WI38 (cell line): ENCODE measurements at regions not wholly inside any gene's neighbourhood (a gene's known extent, or its start where the extent isn't known, plus 50 kb on each side); places are given as distances from the start of the nearest gene placed in this dataset.

Experiments
- H3K4me3 ChIP-seq: 2 replicates; pipeline ENCODE4 v1.5.1; 2011; ENCODE audit warnings: low read depth, mild to moderate bottlenecking, control low read depth, low read length
- TF ChIP-seq, protein P1 (sequence below): IDR thresholded peaks from 2 replicates; pipeline ENCODE4 v1.5.1; 2012; ENCODE audit warnings: low read depth, mild to moderate bottlenecking, control low read depth, low read length

DNA sequence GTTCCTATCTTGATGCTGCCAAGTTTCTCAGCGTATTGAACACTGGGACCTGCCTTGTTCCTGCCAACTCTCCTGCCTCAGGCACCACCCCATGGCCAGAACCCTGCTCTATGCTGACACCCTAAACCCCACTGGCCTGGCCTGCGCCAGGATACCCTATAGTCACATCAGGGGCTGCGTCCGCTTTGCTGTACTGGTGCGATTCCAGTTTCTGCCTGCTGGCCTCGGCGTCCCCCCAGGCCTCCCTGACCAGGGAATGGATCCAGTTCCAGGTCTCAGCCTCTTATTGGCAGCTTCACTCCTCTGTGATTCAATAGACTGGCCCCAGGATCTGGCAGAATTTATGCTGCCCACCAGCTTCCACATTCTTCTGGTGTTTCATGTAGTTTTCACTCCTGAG lies 55.0 kb downstream of the GPR6 start:
- no peak overlapping the region for H3K4me3 ChIP-seq
- TF ChIP-seq, protein P1, sequence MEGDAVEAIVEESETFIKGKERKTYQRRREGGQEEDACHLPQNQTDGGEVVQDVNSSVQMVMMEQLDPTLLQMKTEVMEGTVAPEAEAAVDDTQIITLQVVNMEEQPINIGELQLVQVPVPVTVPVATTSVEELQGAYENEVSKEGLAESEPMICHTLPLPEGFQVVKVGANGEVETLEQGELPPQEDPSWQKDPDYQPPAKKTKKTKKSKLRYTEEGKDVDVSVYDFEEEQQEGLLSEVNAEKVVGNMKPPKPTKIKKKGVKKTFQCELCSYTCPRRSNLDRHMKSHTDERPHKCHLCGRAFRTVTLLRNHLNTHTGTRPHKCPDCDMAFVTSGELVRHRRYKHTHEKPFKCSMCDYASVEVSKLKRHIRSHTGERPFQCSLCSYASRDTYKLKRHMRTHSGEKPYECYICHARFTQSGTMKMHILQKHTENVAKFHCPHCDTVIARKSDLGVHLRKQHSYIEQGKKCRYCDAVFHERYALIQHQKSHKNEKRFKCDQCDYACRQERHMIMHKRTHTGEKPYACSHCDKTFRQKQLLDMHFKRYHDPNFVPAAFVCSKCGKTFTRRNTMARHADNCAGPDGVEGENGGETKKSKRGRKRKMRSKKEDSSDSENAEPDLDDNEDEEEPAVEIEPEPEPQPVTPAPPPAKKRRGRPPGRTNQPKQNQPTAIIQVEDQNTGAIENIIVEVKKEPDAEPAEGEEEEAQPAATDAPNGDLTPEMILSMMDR = no peak

DNA sequence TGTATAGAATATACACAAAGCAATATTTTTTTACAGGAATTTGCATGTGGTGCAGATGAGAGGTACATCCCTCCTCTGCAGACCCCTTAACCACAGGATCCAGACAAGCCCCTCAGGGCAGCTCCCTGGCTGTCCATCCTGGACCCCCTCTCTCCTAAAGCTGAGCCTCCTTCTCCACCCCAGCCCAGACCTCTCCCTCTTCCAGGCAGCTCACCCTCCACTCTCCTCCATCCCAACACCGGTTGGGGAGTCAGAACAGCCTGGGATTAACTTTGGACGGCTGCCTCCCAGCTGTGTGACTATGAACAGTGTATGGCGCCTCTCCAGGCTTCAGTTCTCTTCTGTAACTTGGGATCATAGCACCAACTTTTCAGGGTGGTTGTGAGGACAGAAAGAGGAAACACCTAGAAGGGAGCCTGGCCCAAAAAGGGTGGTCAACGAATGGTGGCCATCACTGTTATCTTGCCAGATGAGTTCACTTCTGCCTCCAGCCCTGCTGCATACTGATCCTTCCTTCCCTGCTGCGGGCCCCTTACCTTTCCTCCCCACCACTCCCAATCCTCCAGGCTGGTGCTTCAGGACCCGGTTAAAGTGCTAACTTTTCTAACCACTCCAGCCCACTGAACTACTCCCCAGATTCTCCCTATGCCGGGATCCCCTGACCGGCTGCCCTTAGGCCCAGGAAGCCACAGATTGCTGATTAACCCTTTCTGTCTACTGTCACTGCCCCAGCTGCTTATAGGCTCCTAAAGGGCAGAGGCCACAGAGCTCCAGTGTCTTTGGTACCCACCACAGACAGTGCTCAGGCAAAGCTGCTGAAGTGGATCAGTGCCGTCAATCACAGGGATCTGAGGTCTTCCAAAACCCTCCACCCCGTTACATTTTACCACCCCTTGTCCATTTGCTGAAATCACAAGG lies 55.9 kb downstream of the GPR6 start:
- H3K4me3 ChIP-seq = no peak overlapping the region
- TF ChIP-seq, protein P1 = no peak

- TF ChIP-seq, protein P1 = no peak
- H3K4me3 ChIP-seq = no peak overlapping the region
Measured at GRCh38 chr6:110034667-110035036, 56.5 kb downstream of the GPR6 start.

- no peak overlapping the region for H3K4me3 ChIP-seq
- TF ChIP-seq, protein P1 = no peak
Measured at GRCh38 chr6:110035321-110035720, 57.2 kb downstream of the GPR6 start.

DNA sequence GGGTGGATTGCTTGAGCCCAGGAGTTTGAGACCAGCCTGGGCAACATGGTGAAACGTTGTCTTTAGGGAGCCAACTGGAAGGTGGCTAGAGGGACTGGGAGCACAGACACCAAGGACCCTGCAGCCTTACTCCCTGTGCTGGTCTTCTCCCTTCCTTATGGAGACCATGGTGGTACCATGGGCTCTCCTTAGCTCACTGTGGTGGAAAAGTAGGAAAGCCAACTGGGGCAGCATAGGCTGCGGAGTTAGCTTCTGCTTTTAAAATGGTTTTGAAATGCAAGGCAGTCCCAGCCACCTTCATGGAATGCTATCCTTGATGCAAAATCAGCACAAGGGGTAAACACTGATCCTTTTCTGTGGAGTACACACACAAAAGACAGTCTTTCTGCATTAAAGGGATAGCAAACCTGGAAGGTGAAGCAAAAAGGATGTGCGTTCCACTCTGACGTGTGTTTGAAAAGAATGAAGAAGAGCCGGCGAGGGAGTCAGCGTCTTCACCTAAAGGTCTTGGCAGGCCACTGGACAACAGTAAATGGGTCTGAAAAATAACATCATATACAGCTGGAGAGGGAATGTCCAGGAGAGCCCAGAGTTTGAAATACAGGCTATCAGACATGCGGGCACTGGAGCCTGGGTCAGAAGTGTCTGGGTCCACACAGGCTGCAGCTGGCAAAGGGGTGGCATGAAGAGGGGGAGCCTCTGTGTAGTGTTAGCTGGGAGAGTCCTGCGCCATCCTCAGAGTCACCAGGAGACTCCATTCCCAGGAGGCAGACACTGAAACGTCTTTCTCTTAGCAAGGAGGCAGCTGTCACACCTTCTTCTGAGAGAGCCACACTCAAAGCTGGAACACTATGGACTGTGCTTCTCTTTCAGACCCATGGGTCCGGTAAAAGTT lies 58.5 kb downstream of the GPR6 start:
- TF ChIP-seq, protein P1 = no peak

GRCh38 chr6:110037726-110038295 lies 59.7 kb downstream of the GPR6 start:
- no peak overlapping the region for H3K4me3 ChIP-seq
- TF ChIP-seq, protein P1 = no peak

More for the DNA sequence above, 58.5 kb downstream of the GPR6 start:
- no peak overlapping the region for H3K4me3 ChIP-seq
